HepG2 (cell line): ENCODE measurements at regions not wholly inside any gene's neighbourhood (a gene's known extent, or its start where the extent isn't known, plus 50 kb on each side); places are given as distances from the start of the nearest gene placed in this dataset.

Experiments
- ATAC-seq: fragments of 200-7000 bp; cut with Tn5 transposase; 3 replicates; pipeline ENCODE4 v1.9.1; 2020; ENCODE audit warnings: mild to moderate bottlenecking, moderate library complexity
- BruUV-seq: library from RNA; stranded (reverse); fragments of 400-500 nt; replicated peaks from 2 replicates; lab custom pipeline; 2021; lab: Mats Ljungman, UMichigan
- CTCF ChIA-PET: fragments of 300-600 bp; formaldehyde crosslinking; extraction: SDS; loops from one replicate; lab custom pipeline; 2021; ENCODE audit warnings: low total read pairs, inconsistent platforms, low intra/inter-chr PET ratio; lab: Yijun Ruan, JAX
- POLR2A ChIA-PET: fragments of 350-600 bp; sonication (Branson Sonifier 250); formaldehyde crosslinking; loops from one replicate; lab custom pipeline; 2020; ENCODE audit warnings: antibody characterized with exemption, inconsistent platforms; lab: Yijun Ruan, JAX
- DNase-seq: peaks from one replicate; pipeline ENCODE4 v3.0.0-alpha.2; 2015; ENCODE audit warnings: low spot score
- FAIRE-seq: peaks from 3 replicates; lab custom pipeline; 2011; peaks lifted over from hg19 to GRCh38; lab: Jason Lieb, UNC
- H2AFZ ChIP-seq: one replicate; pipeline ENCODE4 v1.6.1; 2011; ENCODE audit warnings: low read length, inconsistent platforms
- H3K27ac ChIP-seq: fragments of 300-600 bp; 3 replicates; pipeline ENCODE4 v1.8.0; 2011; ENCODE audit warnings: mixed run types, mild to moderate bottlenecking, mixed read lengths, low read length, inconsistent platforms; ENCODE audit not compliant: insufficient read depth; ENCODE audit errors: extremely low read length
- H3K27me3 ChIP-seq, 2 experiments: fragments of 200-600 bp in 1 of 2; 2 replicates in 1 of 2; 3 replicates in 1 of 2; pipeline versions ENCODE4 v1.6.0 to v1.8.0; 2011; ENCODE audit warnings: low read length in 2 of 2, mild to moderate bottlenecking in 2 of 2, moderate library complexity in 2 of 2, inconsistent platforms in 1 of 2; ENCODE audit not compliant: insufficient read depth in 2 of 2, control insufficient read depth in 1 of 2
- H3K36me3 ChIP-seq, 2 experiments: fragments of 200-600 bp in 1 of 2; replicated peaks in 1 of 2; 2 replicates in 1 of 2; 3 replicates in 1 of 2; pipeline versions ENCODE4 v1.5.1 to v1.8.0; 2011; ENCODE audit warnings: low read length in 2 of 2, inconsistent platforms in 1 of 2; ENCODE audit not compliant: insufficient read depth in 2 of 2, control insufficient read depth in 1 of 2
- H3K4me1 ChIP-seq: 2 replicates; pipeline ENCODE4 v1.5.1; 2012; ENCODE audit warnings: low read length, inconsistent platforms; ENCODE audit not compliant: insufficient read depth
- H3K4me2 ChIP-seq: 2 replicates; pipeline ENCODE4 v1.6.0; 2011; ENCODE audit warnings: low read depth, low read length, inconsistent platforms
- H3K4me3 ChIP-seq, 3 experiments: fragments of 200-600 bp in 1 of 3; sonication (generic), shearing (Covaris generic) in 1 of 3; replicated peaks in 1 of 3; 2 replicates each; pipeline ENCODE4 v1.5.1; 2011 to 2016; ENCODE audit warnings: low read length in 3 of 3, inconsistent platforms in 2 of 3, low read depth in 2 of 3, mild to moderate bottlenecking in 2 of 3, control low read depth in 1 of 3, mixed read lengths in 1 of 3; ENCODE audit not compliant: insufficient read depth in 1 of 3
- H3K79me2 ChIP-seq: one replicate; pipeline ENCODE4 v1.6.1; 2011; ENCODE audit warnings: low read length, inconsistent platforms; ENCODE audit not compliant: insufficient read depth
- H3K9ac ChIP-seq: 2 replicates; pipeline ENCODE4 v1.6.0; 2011; ENCODE audit warnings: mild to moderate bottlenecking, low read depth, low read length, inconsistent platforms; ENCODE audit not compliant: insufficient read depth
- H3K9me3 ChIP-seq: 2 replicates; pipeline ENCODE4 v1.5.1; 2012; ENCODE audit warnings: mild to moderate bottlenecking, low read length
- H4K20me1 ChIP-seq: 2 replicates; pipeline ENCODE4 v1.6.0; 2011; ENCODE audit warnings: inconsistent platforms, mild to moderate bottlenecking, low read length, moderate library complexity; ENCODE audit not compliant: insufficient read depth
- CENPT ChIP-seq: sonication (generic); formaldehyde crosslinking; IDR thresholded peaks from 2 replicates; pipeline ENCODE4 v1.8.0; 2022; ENCODE audit warnings: low read depth, mild to moderate bottlenecking, moderate library complexity, missing genetic modification reagents
- ETV5 ChIP-seq: IDR thresholded peaks from 2 replicates; pipeline ENCODE4 v1.6.1; 2018; ENCODE audit warnings: missing biosample characterization, missing genetic modification reagents, inconsistent platforms, borderline replicate concordance
- MED1 ChIP-seq: sonication (generic); formaldehyde crosslinking; IDR thresholded peaks from 2 replicates; pipeline ENCODE4 v1.4.0; 2020; ENCODE audit warnings: missing genetic modification reagents
- ZNF263 ChIP-seq: sonication (generic); formaldehyde crosslinking; IDR thresholded peaks from 2 replicates; pipeline ENCODE4 v1.4.0; 2020; ENCODE audit warnings: missing genetic modification reagents
- ZNF331 ChIP-seq: sonication (generic); formaldehyde crosslinking; IDR thresholded peaks from 2 replicates; pipeline ENCODE4 v1.4.0; 2020; ENCODE audit warnings: missing genetic modification reagents
- ZNF543 ChIP-seq: sonication (generic); formaldehyde crosslinking; IDR thresholded peaks from 2 replicates; pipeline ENCODE4 v1.4.0; 2020; ENCODE audit warnings: mild to moderate bottlenecking, missing genetic modification reagents
- ZNF713 ChIP-seq: sonication (generic); formaldehyde crosslinking; IDR thresholded peaks from 2 replicates; pipeline ENCODE4 v1.4.0; 2020; ENCODE audit warnings: mild to moderate bottlenecking, missing genetic modification reagents
- ZNF720 ChIP-seq: sonication (generic); formaldehyde crosslinking; IDR thresholded peaks from 2 replicates; pipeline ENCODE4 v1.4.0; 2020; ENCODE audit warnings: missing genetic modification reagents
- ZSCAN25 ChIP-seq: sonication (generic); formaldehyde crosslinking; IDR thresholded peaks from 2 replicates; pipeline ENCODE4 v1.8.0; 2022; ENCODE audit warnings: mild to moderate bottlenecking, missing genetic modification reagents
- WGBS: methylation state at CpG from one replicate; pipeline ENCODE4 v1.1.6; 2017; ENCODE audit warnings: low lambda C conversion rate; 5-methylcytosine and 5-hydroxymethylcytosine counted together
- in situ Hi-C: cut with HindIII; loops from 2 replicates; pipeline ENCODE4 v1.10.0; 2017; ENCODE audit warnings: low pct_unique_long_range_greater_than_20kb; ENCODE audit not compliant: extremely low pct_ligation_motif_present
- intact Hi-C: fragments of 100-400 bp; cut with micrococcal nuclease; formaldehyde crosslinking; loops from one replicate; pipeline ENCODE4 v1.10.0; 2022; ENCODE audit not compliant: unreplicated experiment
- TF ChIP-seq, protein P1 (sequence below): fragments of 450-650 bp; IDR thresholded peaks from 2 replicates; pipeline ENCODE4 v1.6.1; 2017

- no TSS peak for BruUV-seq
- no peaks in the 10 kb centered on the region for H3K79me2 ChIP-seq
- in situ Hi-C loops: no loop called here
- no peaks in the 10 kb centered on the region for H3K36me3 ChIP-seq
- H3K9ac ChIP-seq: no peak overlapping the region
- no peak overlapping the region for H3K4me3 ChIP-seq
- H4K20me1 ChIP-seq: no peaks in the 10 kb centered on the region
- H2AFZ ChIP-seq: no peak overlapping the region
- H3K27me3 ChIP-seq: peaks cover 7 to 63% of the 10 kb centered on the region in 2 experiments
- no peak for ATAC-seq
- CTCF ChIA-PET: no interaction called here
- intact Hi-C loops: no loop called here
- 0 out of 2 replicates have a peak, but pooled peaks cover 7% of the 10 kb centered on the region for H3K4me1 ChIP-seq
- no peak for FAIRE-seq
- TF ChIP-seq ZNF720 (no peak), ETV5 (no peak), ZNF543 (CRISPR knock-in tag) (no peak), ZSCAN25 (CRISPR knock-in tag) (no peak)
- TF ChIP-seq, all 625 proteins: peak for 0
- Histone ChIP-seq H3K9me3 (no peaks in the 10 kb centered on the region), H3K27ac (no peak overlapping the region), H3K4me2 (no peak overlapping the region)
- WGBS: 44% methylated on average over 24 of the region's 25 CpGs
- POLR2A ChIA-PET: no interaction called here
- DNase-seq: no peak
These were observed 135.2 kb downstream of the DLL1 start for GRCh38 chr6:170155464-170156196.

- no TSS peak for BruUV-seq
- Histone ChIP-seq H3K9me3 (no peaks in the 10 kb centered on the region), H3K4me1 (0 out of 2 replicates have a peak, but pooled peaks cover 7% of the 10 kb centered on the region), H3K9ac (no peak overlapping the region), H2AFZ (no peak overlapping the region), H3K4me2 (no peak overlapping the region), H3K4me3 (no peak overlapping the region), H3K27me3 (peaks cover 10 to 75% of the 10 kb centered on the region in 2 experiments), H4K20me1 (no peaks in the 10 kb centered on the region), H3K79me2 (no peaks in the 10 kb centered on the region), H3K36me3 (no peaks in the 10 kb centered on the region), H3K27ac (no peak overlapping the region)
- no peak for FAIRE-seq
- 49% methylated on average over 22 of the region's 29 CpGs for WGBS
- DNase-seq: no peak
- no peak; the same call in 1 of the 3 replicates for ATAC-seq
- CTCF ChIA-PET: no interaction called here
- no peak for TF ChIP-seq MED1
- TF ChIP-seq, protein P1, sequence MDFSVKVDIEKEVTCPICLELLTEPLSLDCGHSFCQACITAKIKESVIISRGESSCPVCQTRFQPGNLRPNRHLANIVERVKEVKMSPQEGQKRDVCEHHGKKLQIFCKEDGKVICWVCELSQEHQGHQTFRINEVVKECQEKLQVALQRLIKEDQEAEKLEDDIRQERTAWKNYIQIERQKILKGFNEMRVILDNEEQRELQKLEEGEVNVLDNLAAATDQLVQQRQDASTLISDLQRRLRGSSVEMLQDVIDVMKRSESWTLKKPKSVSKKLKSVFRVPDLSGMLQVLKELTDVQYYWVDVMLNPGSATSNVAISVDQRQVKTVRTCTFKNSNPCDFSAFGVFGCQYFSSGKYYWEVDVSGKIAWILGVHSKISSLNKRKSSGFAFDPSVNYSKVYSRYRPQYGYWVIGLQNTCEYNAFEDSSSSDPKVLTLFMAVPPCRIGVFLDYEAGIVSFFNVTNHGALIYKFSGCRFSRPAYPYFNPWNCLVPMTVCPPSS: no peak
- TF ChIP-seq ZNF263: peak; percentile 95
- no peak for TF ChIP-seq ZNF331 (CRISPR knock-in tag)
- TF ChIP-seq ZNF713 (CRISPR knock-in tag): no peak
- no peak for TF ChIP-seq CENPT (CRISPR knock-in tag)
- POLR2A ChIA-PET: no interaction called here
- in situ Hi-C loops: no loop called here
- intact Hi-C loops: no loop called here
These were observed 137.2 kb downstream of the DLL1 start for GRCh38 chr6:170153436-170154319.
